Fibroblast of peridontal ligament (primary cell): ENCODE measurements at regions not wholly inside any gene's neighbourhood (a gene's known extent, or its start where the extent isn't known, plus 50 kb on each side); places are given as distances from the start of the nearest gene placed in this dataset.
A peak's percentile ranks its signal among the peaks of the same experiment; 100 is the strongest.
"Not testable (repeated sequence)": the region's sequence is repeated elsewhere in the genome, so short reads cannot be mapped to it uniquely, and the experiment has no call there.

ENCODE experiments used
- DNase-seq: peaks from one replicate; pipeline ENCODE4 v3.0.0-alpha.2; 2010; ENCODE audit errors: extremely low read depth

- peak; percentile 47 for DNase-seq
These were observed 220.9 kb upstream of the KCNK2 start for GRCh38 chr1:214861615-214862014.

- DNase-seq, result peak; percentile 73
These were observed 220.1 kb upstream of the KCNK2 start for GRCh38 chr1:214862421-214862820.

- DNase-seq, result peak; percentile 89
These were observed 217.4 kb upstream of the KCNK2 start for GRCh38 chr1:214864896-214865688.

- not testable (repeated sequence) for DNase-seq
These were observed 212.1 kb upstream of the KCNK2 start for GRCh38 chr1:214870426-214870825.

GRCh38 chr1:214880956-214881355 lies 201.6 kb upstream of the KCNK2 start:
- no peak for DNase-seq

- DNase-seq, result no peak
These were observed 199.9 kb upstream of the KCNK2 start for GRCh38 chr1:214882616-214883015.

- DNase-seq, result peak; percentile 74
These were observed 187.4 kb upstream of the KCNK2 start for GRCh38 chr1:214895011-214895600.

GRCh38 chr1:214896921-214897320 lies 185.6 kb upstream of the KCNK2 start:
- no peak for DNase-seq

- DNase-seq, result no peak
These were observed 185.0 kb upstream of the KCNK2 start for GRCh38 chr1:214897581-214897980.

- DNase-seq, result no peak
These were observed 184.4 kb upstream of the KCNK2 start for GRCh38 chr1:214898161-214898560.

GRCh38 chr1:214898718-214899117 lies 183.8 kb upstream of the KCNK2 start:
- DNase-seq, result no peak

- peak; percentile 82 for DNase-seq
These were observed 182.6 kb upstream of the KCNK2 start for GRCh38 chr1:214899908-214900460.

- no peak for DNase-seq
These were observed 181.9 kb upstream of the KCNK2 start for GRCh38 chr1:214900590-214900989.

GRCh38 chr1:214901718-214902117 lies 180.8 kb upstream of the KCNK2 start:
- DNase-seq, result peak; percentile 69

GRCh38 chr1:214902636-214903320 lies 179.8 kb upstream of the KCNK2 start:
- peak; percentile 61 for DNase-seq

- DNase-seq, result no peak
These were observed 170.4 kb upstream of the KCNK2 start for GRCh38 chr1:214912127-214912526.

- DNase-seq, result no peak
These were observed 168.6 kb upstream of the KCNK2 start for GRCh38 chr1:214913966-214914365.

- DNase-seq, result no peak
These were observed 165.4 kb upstream of the KCNK2 start for GRCh38 chr1:214917081-214917635.

GRCh38 chr1:214918745-214919144 lies 163.8 kb upstream of the KCNK2 start:
- DNase-seq, result no peak

GRCh38 chr1:214920337-214920736 lies 162.2 kb upstream of the KCNK2 start:
- DNase-seq, result no peak

- DNase-seq, result no peak
These were observed 159.1 kb upstream of the KCNK2 start for GRCh38 chr1:214923278-214923915.

- no peak for DNase-seq
These were observed 154.7 kb upstream of the KCNK2 start for GRCh38 chr1:214927796-214928195.
